Uterus (tissue), 3 donors: ENCODE measurements at regions not wholly inside any gene's neighbourhood (a gene's known extent, or its start where the extent isn't known, plus 50 kb on each side); places are given as distances from the start of the nearest gene placed in this dataset.

Experiments
- DNase-seq, 2 donors: peaks; one replicate each; pipeline ENCODE4 v3.0.0-alpha.2; 2019 to 2020
- H3K27ac ChIP-seq, 2 donors: fragments of 200-600 bp; sonication (generic); 1 replicate in 1 of 2; 2 replicates in 1 of 2; pipeline ENCODE4 v1.5.1; 2016 to 2018
- H3K27me3 ChIP-seq, 2 donors: fragments of 200-600 bp; sonication (generic); one replicate each; pipeline ENCODE4 v1.5.1; 2018 to 2019; ENCODE audit warnings: control low read depth in 1 of 2
- H3K36me3 ChIP-seq, 2 donors: fragments of 200-600 bp; sonication (generic); one replicate each; pipeline ENCODE4 v1.5.1; 2019; ENCODE audit warnings: control low read depth in 1 of 2
- H3K4me1 ChIP-seq, 2 donors: fragments of 200-600 bp; sonication (generic); one replicate each; pipeline ENCODE4 v1.5.1; 2018 to 2019; ENCODE audit warnings: control low read depth in 1 of 2
- H3K4me3 ChIP-seq, 2 donors: fragments of 200-600 bp; sonication (generic); 1 replicate in 1 of 2; 2 replicates in 1 of 2; pipeline ENCODE4 v1.5.1; 2018 to 2019; ENCODE audit warnings: mild to moderate bottlenecking in 1 of 2
- H3K9me3 ChIP-seq, 2 donors: fragments of 200-600 bp; sonication (generic); one replicate each; pipeline ENCODE4 v1.5.1; 2019; ENCODE audit warnings: control low read depth in 1 of 2
- CTCF ChIP-seq, 4 experiments: fragments of 200-600 bp in 2 of 4; fragments of 450-650 bp in 2 of 4; sonication (generic) in 2 of 4; IDR thresholded peaks; one replicate each; pipeline ENCODE4 v1.5.1; 2016 to 2019; ENCODE audit warnings: antibody characterized with exemption in 4 of 4, mild to moderate bottlenecking in 2 of 4, moderate library complexity in 1 of 4
- POLR2A ChIP-seq, 2 donors: fragments of 450-650 bp; IDR thresholded peaks; one replicate each; pipeline ENCODE4 v1.6.1; 2016; ENCODE audit warnings: antibody characterized with exemption in 2 of 2, mild to moderate bottlenecking in 1 of 2, moderate library complexity in 1 of 2
- intact Hi-C: fragments of 100-400 bp; cut with DNase I; formaldehyde crosslinking; loops from one replicate; pipeline ENCODE4 v1.15.1; 2023; ENCODE audit warnings: low total_unique reads
- donor health status: DM: yes; HTN: yes; CAD: no.

GRCh38 chr20:52817511-52817910 lies 154.6 kb upstream of the TSHZ2 start:
- intact Hi-C loops: no loop called here
- TF ChIP-seq POLR2A (IDR thresholded peaks at IDR 0.05) (no peak), CTCF (IDR thresholded peaks at IDR 0.05) (no peak)
- DNase-seq: no peak

GRCh38 chr20:52814371-52814770 lies 157.8 kb upstream of the TSHZ2 start:
- no peak for DNase-seq
- Histone ChIP-seq H3K27ac (no peak overlapping the region), H3K4me1 (no peaks in the 10 kb centered on the region), H3K4me3 (no peak overlapping the region), H3K9me3 (no peaks in the 10 kb centered on the region), H3K27me3 (no peaks in the 10 kb centered on the region), H3K36me3 (no peaks in the 10 kb centered on the region)
- intact Hi-C loops: no loop called here
- TF ChIP-seq CTCF (IDR thresholded peaks at IDR 0.05): no peak
- TF ChIP-seq POLR2A (IDR thresholded peaks at IDR 0.05): no peak

More at GRCh38 chr20:52817511-52817910, 154.6 kb upstream of the TSHZ2 start:
- no peaks in the 10 kb centered on the region for H3K9me3 ChIP-seq
- H3K27me3 ChIP-seq: no peaks in the 10 kb centered on the region
- H3K4me3 ChIP-seq: no peak overlapping the region
- no peaks in the 10 kb centered on the region for H3K4me1 ChIP-seq
- H3K36me3 ChIP-seq: no peaks in the 10 kb centered on the region
- no peak overlapping the region for H3K27ac ChIP-seq

GRCh38 chr20:52812231-52812847 lies 159.8 kb upstream of the TSHZ2 start:
- Histone ChIP-seq H3K4me3 (no peak overlapping the region), H3K9me3 (no peaks in the 10 kb centered on the region), H3K4me1 (no peaks in the 10 kb centered on the region), H3K36me3 (no peaks in the 10 kb centered on the region), H3K27ac (no peak overlapping the region), H3K27me3 (no peaks in the 10 kb centered on the region)
- no peak for DNase-seq
- intact Hi-C loops: no loop called here
- no peak for TF ChIP-seq POLR2A (IDR thresholded peaks at IDR 0.05)
- TF ChIP-seq CTCF (IDR thresholded peaks at IDR 0.05): no peak

GRCh38 chr20:52809003-52809402 lies 163.2 kb upstream of the TSHZ2 start:
- H3K9me3 ChIP-seq: no peaks in the 10 kb centered on the region
- TF ChIP-seq POLR2A (IDR thresholded peaks at IDR 0.05): no peak
- TF ChIP-seq CTCF (IDR thresholded peaks at IDR 0.05): no peak
- intact Hi-C loops: no loop called here
- H3K36me3 ChIP-seq: no peaks in the 10 kb centered on the region
- H3K4me1 ChIP-seq: no peaks in the 10 kb centered on the region
- H3K4me3 ChIP-seq: no peak overlapping the region
- H3K27me3 ChIP-seq: no peaks in the 10 kb centered on the region
- DNase-seq: no peak
- no peak overlapping the region for H3K27ac ChIP-seq

- Histone ChIP-seq H3K4me1 (no peaks in the 10 kb centered on the region), H3K9me3 (no peaks in the 10 kb centered on the region), H3K27me3 (no peaks in the 10 kb centered on the region), H3K27ac (no peak overlapping the region), H3K36me3 (no peaks in the 10 kb centered on the region), H3K4me3 (no peak overlapping the region)
- no peak for DNase-seq
- intact Hi-C loops: no loop called here
- TF ChIP-seq POLR2A (IDR thresholded peaks at IDR 0.05) (no peak), CTCF (IDR thresholded peaks at IDR 0.05) (no peak)
Observed at GRCh38 chr20:52806918-52807317, 165.2 kb upstream of the TSHZ2 start.
